ENCODE measurements at regions not wholly inside any gene's neighbourhood (a gene's known extent, or its start where the extent isn't known, plus 50 kb on each side); places are given as distances from the start of the nearest gene placed in this dataset.

- DNase-seq, result no peak
- no peak overlapping the region for H2BK5ac ChIP-seq (ENCODE audit: low read depth, low read length, poor library complexity, severe bottlenecking)
- H3K9me1 ChIP-seq (ENCODE audit: insufficient read depth, low read length), result no peaks in the 10 kb centered on the region
- no peak overlapping the region for H3K27ac ChIP-seq (ENCODE audit: insufficient read depth, low read length)
- H3K27me3 ChIP-seq (ENCODE audit: control insufficient read depth, insufficient read depth, low read length), result no peaks in the 10 kb centered on the region
- no peaks in the 10 kb centered on the region for H4K20me1 ChIP-seq (ENCODE audit: insufficient read depth, low read length)
- H3K4me1 ChIP-seq (ENCODE audit: control insufficient read depth, insufficient read depth, low read length), result no peaks in the 10 kb centered on the region
- H3K4ac ChIP-seq (ENCODE audit: low read depth, low read length), result no peak overlapping the region
- WGBS, 2 experiments (ENCODE audit: extremely low coverage in 2 of 2, insufficient read length in 1 of 2), result no CpG with 5 or more reads among the region's 4 CpGs
- H3K79me1 ChIP-seq (ENCODE audit: low read depth in 1 of 2, low read length in 2 of 2), result no peaks in the 10 kb centered on the region
- no peak overlapping the region for H4K5ac ChIP-seq (ENCODE audit: low read depth, low read length)
- H3K4me2 ChIP-seq (ENCODE audit: low read depth, low read length), result no peak overlapping the region
- no peak overlapping the region for H2BK20ac ChIP-seq (ENCODE audit: low read depth, low read length)
- H4K8ac ChIP-seq (ENCODE audit: low read depth in 2 of 2, low read length in 2 of 2), result no peak overlapping the region
- peaks cover 4% of the 10 kb centered on the region for H3K9me3 ChIP-seq (ENCODE audit: control insufficient read depth, insufficient read depth, low read length)
- in situ Hi-C loops (cut with MboI; ENCODE audit: low sequenced_read_pairs) (no loop called here), dilution Hi-C loops (cut with HindIII; ENCODE audit: low sequenced_read_pairs, unreplicated experiment) (no loop called here), intact Hi-C loops (cut with micrococcal nuclease) (no loop called here)
- H2AFZ ChIP-seq (replicated peaks; ENCODE audit: low read length, poor library complexity), result no peak overlapping the region
- H3K4me3 ChIP-seq (ENCODE audit: insufficient read depth, low read depth, low read length), result no peak overlapping the region
- POLR2A ChIA-PET (ENCODE audit: unreplicated experiment), result no interaction called here
- no peaks in the 10 kb centered on the region for H3K36me3 ChIP-seq (ENCODE audit: control insufficient read depth, insufficient read depth, low read length)
- H4K91ac ChIP-seq (ENCODE audit: insufficient read depth, low read depth, low read length), result no peak overlapping the region
- no peak overlapping the region for H3K56ac ChIP-seq (ENCODE audit: extremely low read depth, insufficient read depth, low read length)
- H3K18ac ChIP-seq (ENCODE audit: low read depth, low read length), result no peak overlapping the region
- H3K14ac ChIP-seq (replicated peaks; ENCODE audit: low read depth, low read length), result no peak overlapping the region
- no peak overlapping the region for H3K23ac ChIP-seq (ENCODE audit: low read depth, low read length)
- no peak for ATAC-seq (ENCODE audit: low read depth)
- BruUV-seq (replicated peaks), result no TSS peak
- H2BK120ac ChIP-seq (ENCODE audit: low read depth, low read length), result no peak overlapping the region
- H2BK15ac ChIP-seq (ENCODE audit: low read depth, low read length), result no peak overlapping the region
- TF ChIP-seq FOS (IDR thresholded peaks at IDR 0.05; ENCODE audit: low read depth, low read length), result no peak
- H2AK9ac ChIP-seq (replicated peaks; ENCODE audit: low read depth, low read length, poor library complexity), result no peak overlapping the region
- H2AK5ac ChIP-seq (ENCODE audit: low read depth, low read length), result no peak overlapping the region
- H3K9ac ChIP-seq (ENCODE audit: low read depth, low read length), result no peak overlapping the region
- CTCF ChIA-PET, result interaction anchor here (0.6 kb wide), 1 partner anchor 224 kb away, joined by 4 read pairs; no protein-coding TSS in a partner anchor
Observed at GRCh38 chr7:156527458-156527890, 113.1 kb upstream of the RNF32 start.
